ENCODE measurements at regions not wholly inside any gene's neighbourhood (a gene's known extent, or its start where the extent isn't known, plus 50 kb on each side); places are given as distances from the start of the nearest gene placed in this dataset.

DNA sequence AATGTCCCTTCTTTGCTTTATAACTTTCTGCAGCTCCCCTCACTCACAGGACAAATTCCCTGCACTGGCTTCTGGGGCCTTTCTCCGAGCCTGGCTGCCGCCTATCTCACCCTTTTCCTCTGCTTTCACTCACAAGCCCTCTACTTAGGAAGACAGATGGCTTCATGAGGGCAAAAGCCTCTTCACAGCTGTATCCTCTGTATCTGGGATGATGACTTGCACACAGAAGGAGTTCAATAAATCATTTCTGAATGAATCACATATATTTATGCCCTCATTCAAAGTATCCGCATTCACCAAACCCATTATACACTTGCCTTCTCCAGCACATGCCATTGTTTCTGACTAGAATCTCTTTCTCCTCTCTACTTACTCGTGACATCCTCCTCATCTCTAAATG lies 159.0 kb upstream of the RIPOR2 start:
- 88% methylated on average over 4 of the region's 4 CpGs for WGBS
- TF ChIP-seq NR2F2 (IDR thresholded peaks at IDR 0.05): peak; percentile 91
- no peak for TF ChIP-seq EGR1 (IDR thresholded peaks at IDR 0.05; ENCODE audit: low read depth in 2 of 2)
- no peak overlapping the region for H3K27ac ChIP-seq (ENCODE audit: low read depth in 1 of 2, low read length in 2 of 2)
- no peak overlapping the region for H3K9ac ChIP-seq (ENCODE audit: low read depth in 1 of 2, low read length in 2 of 2)
- H3K4me3 ChIP-seq (ENCODE audit: low read depth in 1 of 3, low read length in 3 of 3): no peak overlapping the region
- no peaks in the 10 kb centered on the region for H3K4me1 ChIP-seq (ENCODE audit: control insufficient read depth in 4 of 4, insufficient read depth in 4 of 4, low read length in 3 of 4)
- H3K36me3 ChIP-seq (ENCODE audit: control insufficient read depth in 4 of 4, insufficient read depth in 3 of 4, low read depth in 1 of 4, low read length in 3 of 4): peaks cover 0 to 10% (median 1%) of the 10 kb centered on the region in 4 donors
- no peaks in the 10 kb centered on the region for H3K9me3 ChIP-seq (ENCODE audit: control insufficient read depth in 4 of 4, low read length in 3 of 4)
- DNase-seq (ENCODE audit: low spot score): no peak
- H3K27me3 ChIP-seq (ENCODE audit: control insufficient read depth in 4 of 4, insufficient read depth in 4 of 4, low read length in 3 of 4): no peaks in the 10 kb centered on the region

GRCh38 chr6:25100288-25100687 lies 164.5 kb upstream of the RIPOR2 start:
- peaks cover 0 to 4% (median 0%) of the 10 kb centered on the region in 4 donors for H3K36me3 ChIP-seq (ENCODE audit: control insufficient read depth in 4 of 4, insufficient read depth in 3 of 4, low read depth in 1 of 4, low read length in 3 of 4)
- H3K4me3 ChIP-seq (ENCODE audit: low read depth in 1 of 3, low read length in 3 of 3): no peak overlapping the region
- H3K4me1 ChIP-seq (ENCODE audit: control insufficient read depth in 4 of 4, insufficient read depth in 4 of 4, low read length in 3 of 4): no peaks in the 10 kb centered on the region
- no peak overlapping the region for H3K9ac ChIP-seq (ENCODE audit: low read depth in 1 of 2, low read length in 2 of 2)
- H3K9me3 ChIP-seq (ENCODE audit: control insufficient read depth in 4 of 4, low read length in 3 of 4): no peaks in the 10 kb centered on the region
- no peak for TF ChIP-seq REST (IDR thresholded peaks at IDR 0.05)
- TF ChIP-seq TAF1 (conservative IDR thresholded peaks at IDR 0.05): no peak
- no peaks in the 10 kb centered on the region for H3K27me3 ChIP-seq (ENCODE audit: control insufficient read depth in 4 of 4, insufficient read depth in 4 of 4, low read length in 3 of 4)
- no peak for DNase-seq (ENCODE audit: low spot score)
- no peak overlapping the region for H3K27ac ChIP-seq (ENCODE audit: low read depth in 1 of 2, low read length in 2 of 2)
- WGBS: 83% methylated on average over 4 of the region's 4 CpGs

- no peak for DNase-seq (ENCODE audit: low spot score)
- TF ChIP-seq JUND (IDR thresholded peaks at IDR 0.05): no peak
- no peak overlapping the region for H3K9ac ChIP-seq (ENCODE audit: low read depth in 1 of 2, low read length in 2 of 2)
- no peak overlapping the region for H3K27ac ChIP-seq (ENCODE audit: low read depth in 1 of 2, low read length in 2 of 2)
- no peaks in the 10 kb centered on the region for H3K4me1 ChIP-seq (ENCODE audit: control insufficient read depth in 4 of 4, insufficient read depth in 4 of 4, low read length in 3 of 4)
- no peaks in the 10 kb centered on the region for H3K9me3 ChIP-seq (ENCODE audit: control insufficient read depth in 4 of 4, low read length in 3 of 4)
- H3K4me3 ChIP-seq (ENCODE audit: low read depth in 1 of 3, low read length in 3 of 3): no peak overlapping the region
- peaks cover 0 to 19% (median 7%) of the 10 kb centered on the region in 4 donors for H3K36me3 ChIP-seq (ENCODE audit: control insufficient read depth in 4 of 4, insufficient read depth in 3 of 4, low read depth in 1 of 4, low read length in 3 of 4)
- H3K27me3 ChIP-seq (ENCODE audit: control insufficient read depth in 4 of 4, insufficient read depth in 4 of 4, low read length in 3 of 4): no peaks in the 10 kb centered on the region
- WGBS: 80% methylated on average over 3 of the region's 3 CpGs
Observed at GRCh38 chr6:25103603-25104002, 167.8 kb upstream of the RIPOR2 start.

DNA sequence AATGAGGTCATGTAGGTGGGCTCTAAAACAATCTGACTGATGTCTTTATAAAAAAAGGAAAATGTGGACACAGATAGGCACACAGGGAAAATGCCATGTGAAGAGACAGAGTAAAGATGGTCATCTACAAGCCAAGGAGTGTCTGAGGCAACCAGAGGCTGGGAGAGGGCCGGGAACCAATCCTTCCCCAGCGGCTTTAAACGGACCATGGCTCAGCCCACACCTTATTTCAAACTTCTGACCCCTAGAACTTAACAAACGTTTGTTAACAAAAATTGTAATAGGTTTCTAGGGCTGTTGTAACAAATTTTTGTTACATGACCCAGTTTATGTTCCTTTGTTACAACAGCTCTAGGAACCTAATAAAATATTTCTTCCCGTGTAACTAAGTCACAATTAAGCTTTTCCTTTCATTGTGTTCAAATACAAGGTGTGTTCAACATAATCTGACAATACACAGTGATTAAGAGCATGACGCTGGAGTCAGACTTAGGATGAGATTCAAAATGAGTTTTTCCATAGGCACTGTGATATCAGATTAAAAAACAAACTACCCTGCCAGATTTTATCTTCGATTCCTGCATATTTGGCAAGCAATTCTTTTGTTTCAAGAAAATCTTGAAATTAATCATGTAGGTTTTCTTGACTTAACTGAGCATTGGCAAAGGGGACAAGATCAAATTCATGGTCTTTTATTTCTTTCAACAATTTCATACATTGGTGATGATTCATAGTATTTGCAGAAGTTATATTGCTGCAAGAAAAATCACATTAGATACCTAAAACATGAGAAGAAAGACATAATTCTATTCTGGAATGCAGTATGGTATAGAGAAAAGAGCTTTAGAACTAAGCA lies 169.5 kb upstream of the RIPOR2 start:
- TF ChIP-seq MAX (IDR thresholded peaks at IDR 0.05) (no peak), NR2F2 (IDR thresholded peaks at IDR 0.05) (no peak)
- H3K9ac ChIP-seq (ENCODE audit: low read depth in 1 of 2, low read length in 2 of 2): no peak overlapping the region
- H3K4me3 ChIP-seq (ENCODE audit: low read depth in 1 of 3, low read length in 3 of 3): no peak overlapping the region
- no peak overlapping the region for H3K27ac ChIP-seq (ENCODE audit: low read depth in 1 of 2, low read length in 2 of 2)
- WGBS: 86% methylated on average over 7 of the region's 7 CpGs
- no peaks in the 10 kb centered on the region for H3K27me3 ChIP-seq (ENCODE audit: control insufficient read depth in 4 of 4, insufficient read depth in 4 of 4, low read length in 3 of 4)
- no peaks in the 10 kb centered on the region for H3K9me3 ChIP-seq (ENCODE audit: control insufficient read depth in 4 of 4, low read length in 3 of 4)
- peaks cover 0 to 28% (median 8%) of the 10 kb centered on the region in 4 donors for H3K36me3 ChIP-seq (ENCODE audit: control insufficient read depth in 4 of 4, insufficient read depth in 3 of 4, low read depth in 1 of 4, low read length in 3 of 4)
- DNase-seq (ENCODE audit: low spot score): no peak
- no peaks in the 10 kb centered on the region for H3K4me1 ChIP-seq (ENCODE audit: control insufficient read depth in 4 of 4, insufficient read depth in 4 of 4, low read length in 3 of 4)

Data from liver (tissue), 7 donors.